GM19328 (cell line): ENCODE measurements at regions not wholly inside any gene's neighbourhood (a gene's known extent, or its start where the extent isn't known, plus 50 kb on each side); places are given as distances from the start of the nearest gene placed in this dataset.
"Not testable (repeated sequence)": the region's sequence is repeated elsewhere in the genome, so short reads cannot be mapped to it uniquely, and the experiment has no call there.

Experiments used
- ATAC-seq: cut with Tn5 transposase; IDR thresholded peaks from one replicate; pipeline ENCODE4 v1.9.1; 2021; ENCODE audit warnings: mild to moderate bottlenecking, moderate library complexity; ENCODE audit not compliant: unreplicated experiment

GRCh38 chr12:14032191-14032590 lies 50.8 kb upstream of the GRIN2B start:
- not testable (repeated sequence) for ATAC-seq

GRCh38 chr12:14043776-14044175 lies 62.4 kb upstream of the GRIN2B start:
- ATAC-seq = no peak

GRCh38 chr12:14048941-14049545 lies 67.6 kb upstream of the GRIN2B start:
- no peak for ATAC-seq

GRCh38 chr12:14057895-14058294 lies 76.5 kb upstream of the GRIN2B start:
- ATAC-seq = no peak

- no peak for ATAC-seq
Measured at GRCh38 chr12:14058717-14059116, 77.3 kb upstream of the GRIN2B start.

GRCh38 chr12:14059548-14059947 lies 78.1 kb upstream of the GRIN2B start:
- no peak for ATAC-seq

GRCh38 chr12:14065616-14066015 lies 84.2 kb upstream of the GRIN2B start:
- ATAC-seq = no peak

GRCh38 chr12:14066021-14066420 lies 84.6 kb upstream of the GRIN2B start:
- ATAC-seq = no peak

- ATAC-seq = no peak
Measured at GRCh38 chr12:14068961-14069360, 87.6 kb upstream of the GRIN2B start.

- ATAC-seq = no peak
Measured at GRCh38 chr12:14071833-14072232, 90.4 kb upstream of the GRIN2B start.

- no peak for ATAC-seq
Measured at GRCh38 chr12:14072987-14073386, 91.6 kb upstream of the GRIN2B start.

- no peak for ATAC-seq
Measured at GRCh38 chr12:14075797-14076393, 94.5 kb upstream of the GRIN2B start.

- no peak for ATAC-seq
Measured at GRCh38 chr12:14076538-14076937, 95.1 kb upstream of the GRIN2B start.

GRCh38 chr12:14086838-14087237 lies 105.4 kb upstream of the GRIN2B start:
- no peak for ATAC-seq

GRCh38 chr12:14099994-14100393 lies 118.6 kb upstream of the GRIN2B start:
- no peak for ATAC-seq

- ATAC-seq = not testable (repeated sequence)
Measured at GRCh38 chr12:14101556-14101955, 120.2 kb upstream of the GRIN2B start.

- ATAC-seq = peak; percentile 98
Measured at GRCh38 chr12:14111230-14111865, 129.9 kb upstream of the GRIN2B start.

GRCh38 chr12:14113031-14113430 lies 131.6 kb upstream of the GRIN2B start:
- ATAC-seq = no peak

- ATAC-seq = no peak
Measured at GRCh38 chr12:14126692-14127091, 145.3 kb upstream of the GRIN2B start.

- ATAC-seq = no peak
Measured at GRCh38 chr12:14129611-14130195, 148.3 kb upstream of the GRIN2B start.

GRCh38 chr12:14135996-14136395 lies 154.6 kb upstream of the GRIN2B start:
- ATAC-seq = no peak

- no peak for ATAC-seq
Measured at GRCh38 chr12:14138495-14138894, 157.1 kb upstream of the GRIN2B start.
